Astrocyte of the cerebellum (primary cell): ENCODE measurements at regions not wholly inside any gene's neighbourhood (a gene's known extent, or its start where the extent isn't known, plus 50 kb on each side); places are given as distances from the start of the nearest gene placed in this dataset.
"Not testable (repeated sequence)": the region's sequence is repeated elsewhere in the genome, so short reads cannot be mapped to it uniquely, and the experiment has no call there.

Experiments
- DNase-seq: peaks from one replicate; pipeline ENCODE4 v3.0.0-alpha.2; 2011; ENCODE audit warnings: low read depth
- H3K4me3 ChIP-seq: 2 replicates; pipeline ENCODE4 v1.5.1; 2011; ENCODE audit warnings: mild to moderate bottlenecking, low read depth, low read length, moderate library complexity
- CTCF ChIP-seq: IDR thresholded peaks from 2 replicates; pipeline ENCODE4 v1.5.1; 2012; ENCODE audit warnings: low read length, low read depth, moderate library complexity, mild to moderate bottlenecking; ENCODE audit errors: missing control alignments
- in situ Hi-C: cut with HindIII; loops from 2 replicates; pipeline ENCODE4 v1.10.0; 2017; ENCODE audit warnings: low sequenced_read_pairs

GRCh38 chr10:81177651-81178244 is 640.0 kb downstream of the SH2D4B start:
- in situ Hi-C loops, result no loop called here
- no peak for TF ChIP-seq CTCF
- no peak overlapping the region for H3K4me3 ChIP-seq
- no peak for DNase-seq

- TF ChIP-seq CTCF, result no peak
- no peak for DNase-seq
- in situ Hi-C loops, result no loop called here
- H3K4me3 ChIP-seq, result no peak overlapping the region
These were observed 641.6 kb downstream of the SH2D4B start for GRCh38 chr10:81179324-81179723.

- no peak overlapping the region for H3K4me3 ChIP-seq
- no peak for DNase-seq
- in situ Hi-C loops, result no loop called here
- peak; percentile 50 for TF ChIP-seq CTCF
These were observed 642.2 kb downstream of the SH2D4B start for GRCh38 chr10:81179805-81180452.

- no peak for TF ChIP-seq CTCF
These were observed 644.6 kb downstream of the SH2D4B start for GRCh38 chr10:81182296-81182695.

GRCh38 chr10:81192221-81192788 is 654.6 kb downstream of the SH2D4B start:
- in situ Hi-C loops, result no loop called here
- TF ChIP-seq CTCF, result no peak
- DNase-seq, result no peak
- no peak overlapping the region for H3K4me3 ChIP-seq

More at GRCh38 chr10:81182296-81182695, 644.6 kb downstream of the SH2D4B start:
- in situ Hi-C loops, result no loop called here
- DNase-seq, result no peak
- no peak overlapping the region for H3K4me3 ChIP-seq

GRCh38 chr10:81200801-81201200 is 663.1 kb downstream of the SH2D4B start:
- DNase-seq, result no peak
- TF ChIP-seq CTCF, result no peak
- H3K4me3 ChIP-seq, result no peak overlapping the region
- in situ Hi-C loops, result no loop called here

- H3K4me3 ChIP-seq, DNase-seq, in situ Hi-C loops: not testable (repeated sequence)
These were observed 667.6 kb upstream of the NRG3 start for GRCh38 chr10:81207359-81207758.
